Astrocyte (in vitro differentiated cells and primary cell): ENCODE measurements at regions not wholly inside any gene's neighbourhood (a gene's known extent, or its start where the extent isn't known, plus 50 kb on each side); places are given as distances from the start of the nearest gene placed in this dataset.
A peak's percentile ranks its signal among the peaks of the same experiment; 100 is the strongest.

Source experiments
- DNase-seq: peaks from one replicate; pipeline ENCODE4 v3.0.0-alpha.2; 2010; ENCODE audit warnings: low read depth
- FAIRE-seq: peaks from 2 replicates; lab custom pipeline; 2011; peaks lifted over from hg19 to GRCh38; lab: Jason Lieb, UNC
- H2AFZ ChIP-seq: 2 replicates; pipeline ENCODE4 v1.6.0; 2012; ENCODE audit warnings: low read depth, low read length, inconsistent platforms
- H3K27ac ChIP-seq: 2 replicates; pipeline ENCODE4 v1.5.1; 2011; ENCODE audit warnings: low read depth, low read length, inconsistent platforms
- H3K27me3 ChIP-seq: 2 replicates; pipeline ENCODE4 v1.6.0; 2011; ENCODE audit warnings: low read length, inconsistent platforms; ENCODE audit not compliant: insufficient read depth
- H3K36me3 ChIP-seq: 2 replicates; pipeline ENCODE4 v1.5.1; 2011; ENCODE audit warnings: low read length, inconsistent platforms; ENCODE audit not compliant: insufficient read depth
- H3K4me1 ChIP-seq: 2 replicates; pipeline ENCODE4 v1.5.1; 2011; ENCODE audit warnings: low read length, inconsistent platforms; ENCODE audit not compliant: insufficient read depth
- H3K4me2 ChIP-seq: 2 replicates; pipeline ENCODE4 v1.6.0; 2012; ENCODE audit warnings: low read length, inconsistent platforms
- H3K4me3 ChIP-seq: 2 replicates; pipeline ENCODE4 v1.5.1; 2011; ENCODE audit warnings: low read depth, mild to moderate bottlenecking, low read length, inconsistent platforms; ENCODE audit not compliant: insufficient read depth
- H3K79me2 ChIP-seq: 2 replicates; pipeline ENCODE4 v1.6.0; 2012; ENCODE audit warnings: mild to moderate bottlenecking, low read length, inconsistent platforms; ENCODE audit not compliant: insufficient read depth
- H3K9ac ChIP-seq: 2 replicates; pipeline ENCODE4 v1.6.0; 2012; ENCODE audit warnings: mild to moderate bottlenecking, low read length, inconsistent platforms
- H3K9me3 ChIP-seq: 2 replicates; pipeline ENCODE4 v1.5.1; 2012; ENCODE audit warnings: low read depth, mild to moderate bottlenecking, low read length, inconsistent platforms; ENCODE audit not compliant: insufficient read depth
- H4K20me1 ChIP-seq: 2 replicates; pipeline ENCODE4 v1.6.0; 2012; ENCODE audit warnings: low read length, inconsistent platforms; ENCODE audit not compliant: insufficient read depth
- H3K27ac Mint-ChIP-seq: one replicate; pipeline ENCODE4 v1.8.0; 2021; ENCODE audit warnings: mild to moderate bottlenecking, mixed read lengths; ENCODE audit not compliant: unreplicated experiment
- H3K27me3 Mint-ChIP-seq: one replicate; pipeline ENCODE4 v1.8.0; 2021; ENCODE audit warnings: low read depth, mixed read lengths; ENCODE audit not compliant: unreplicated experiment
- H3K36me3 Mint-ChIP-seq: one replicate; pipeline ENCODE4 v1.8.0; 2021; ENCODE audit warnings: low read depth, mixed read lengths; ENCODE audit not compliant: unreplicated experiment
- H3K4me1 Mint-ChIP-seq: one replicate; pipeline ENCODE4 v1.8.0; 2021; ENCODE audit warnings: low read depth, mixed read lengths; ENCODE audit not compliant: unreplicated experiment
- H3K4me3 Mint-ChIP-seq: one replicate; pipeline ENCODE4 v1.8.0; 2021; ENCODE audit warnings: mild to moderate bottlenecking, moderate library complexity, mixed read lengths; ENCODE audit not compliant: unreplicated experiment
- H3K9me3 Mint-ChIP-seq: one replicate; pipeline ENCODE4 v1.8.0; 2021; ENCODE audit warnings: mild to moderate bottlenecking, mixed read lengths; ENCODE audit not compliant: unreplicated experiment
- CTCF ChIP-seq: IDR thresholded peaks from 2 replicates; pipeline ENCODE4 v1.5.1; 2011; ENCODE audit warnings: low read depth, mild to moderate bottlenecking, inconsistent platforms, low read length, moderate library complexity; ENCODE audit not compliant: insufficient read depth
- EZH2 ChIP-seq: IDR thresholded peaks from 2 replicates; pipeline ENCODE4 v1.6.1; 2012; ENCODE audit warnings: mild to moderate bottlenecking, low read length, inconsistent platforms; ENCODE audit not compliant: insufficient read depth

- H3K4me1 Mint-ChIP-seq = peaks cover 22% of the 10 kb centered on the region
- peaks cover 2% of the 10 kb centered on the region for H3K9me3 Mint-ChIP-seq
- Histone ChIP-seq H3K4me3 (no peak overlapping the region), H4K20me1 (no peaks in the 10 kb centered on the region), H3K9ac (no peak overlapping the region), H3K27me3 (no peaks in the 10 kb centered on the region), H3K27ac (no peak overlapping the region), H3K4me2 (no peak overlapping the region), H3K79me2 (no peaks in the 10 kb centered on the region), H3K4me1 (peaks cover 15% of the 10 kb centered on the region), H3K36me3 (no peaks in the 10 kb centered on the region), H3K9me3 (no peaks in the 10 kb centered on the region), H2AFZ (no peak overlapping the region)
- no peaks in the 10 kb centered on the region for H3K27me3 Mint-ChIP-seq
- no peak for TF ChIP-seq EZH2
- no peak for TF ChIP-seq CTCF
- no peak for DNase-seq
- H3K4me3 Mint-ChIP-seq = no peak overlapping the region
- no peak for FAIRE-seq
- H3K27ac Mint-ChIP-seq = no peak overlapping the region
- H3K36me3 Mint-ChIP-seq = no peaks in the 10 kb centered on the region
Measured at GRCh38 chr1:8261398-8261762, 56.5 kb upstream of the SLC45A1 start.

- Histone ChIP-seq H3K4me3 (peak overlapping the region; percentile 4), H3K27ac (peak overlapping the region; percentile 7), H3K9ac (peak overlapping the region; percentile 25), H4K20me1 (no peaks in the 10 kb centered on the region), H3K4me1 (peaks cover 15% of the 10 kb centered on the region), H3K4me2 (peak overlapping the region; percentile 74), H3K36me3 (no peaks in the 10 kb centered on the region), H3K79me2 (no peaks in the 10 kb centered on the region), H2AFZ (no peak overlapping the region), H3K9me3 (no peaks in the 10 kb centered on the region), H3K27me3 (no peaks in the 10 kb centered on the region)
- H3K27me3 Mint-ChIP-seq = no peaks in the 10 kb centered on the region
- peaks cover 2% of the 10 kb centered on the region for H3K9me3 Mint-ChIP-seq
- TF ChIP-seq CTCF (no peak), EZH2 (no peak)
- DNase-seq (peak; percentile 82), FAIRE-seq (peak; percentile 58)
- H3K4me3 Mint-ChIP-seq = no peak overlapping the region
- H3K27ac Mint-ChIP-seq = peak overlapping the region; percentile 47
- H3K4me1 Mint-ChIP-seq = peaks cover 22% of the 10 kb centered on the region
- H3K36me3 Mint-ChIP-seq = no peaks in the 10 kb centered on the region
Measured at GRCh38 chr1:8259498-8260290, 58.2 kb upstream of the SLC45A1 start.

- no peaks in the 10 kb centered on the region for H3K27me3 ChIP-seq
- H3K79me2 ChIP-seq = no peaks in the 10 kb centered on the region
- H3K27ac ChIP-seq = no peak overlapping the region
- no peak overlapping the region for H3K9ac ChIP-seq
- TF ChIP-seq CTCF (no peak), EZH2 (no peak)
- Mint-ChIP-seq H3K9me3 (peaks cover 2% of the 10 kb centered on the region), H3K27ac (peak overlapping the region; percentile 2), H3K27me3 (no peaks in the 10 kb centered on the region), H3K36me3 (no peaks in the 10 kb centered on the region), H3K4me3 (no peak overlapping the region), H3K4me1 (peaks cover 11% of the 10 kb centered on the region)
- peaks cover 15% of the 10 kb centered on the region for H3K4me1 ChIP-seq
- no peak for DNase-seq
- H3K9me3 ChIP-seq = no peaks in the 10 kb centered on the region
- no peak overlapping the region for H3K4me3 ChIP-seq
- no peaks in the 10 kb centered on the region for H3K36me3 ChIP-seq
- H3K4me2 ChIP-seq = no peak overlapping the region
- H4K20me1 ChIP-seq = no peaks in the 10 kb centered on the region
- no peak for FAIRE-seq
- no peak overlapping the region for H2AFZ ChIP-seq
Measured at GRCh38 chr1:8257621-8258020, 60.3 kb upstream of the SLC45A1 start.
